ENCODE measurements at regions not wholly inside any gene's neighbourhood (a gene's known extent, or its start where the extent isn't known, plus 50 kb on each side); places are given as distances from the start of the nearest gene placed in this dataset.
"Not testable (repeated sequence)": the region's sequence is repeated elsewhere in the genome, so short reads cannot be mapped to it uniquely, and the experiment has no call there.

DNA sequence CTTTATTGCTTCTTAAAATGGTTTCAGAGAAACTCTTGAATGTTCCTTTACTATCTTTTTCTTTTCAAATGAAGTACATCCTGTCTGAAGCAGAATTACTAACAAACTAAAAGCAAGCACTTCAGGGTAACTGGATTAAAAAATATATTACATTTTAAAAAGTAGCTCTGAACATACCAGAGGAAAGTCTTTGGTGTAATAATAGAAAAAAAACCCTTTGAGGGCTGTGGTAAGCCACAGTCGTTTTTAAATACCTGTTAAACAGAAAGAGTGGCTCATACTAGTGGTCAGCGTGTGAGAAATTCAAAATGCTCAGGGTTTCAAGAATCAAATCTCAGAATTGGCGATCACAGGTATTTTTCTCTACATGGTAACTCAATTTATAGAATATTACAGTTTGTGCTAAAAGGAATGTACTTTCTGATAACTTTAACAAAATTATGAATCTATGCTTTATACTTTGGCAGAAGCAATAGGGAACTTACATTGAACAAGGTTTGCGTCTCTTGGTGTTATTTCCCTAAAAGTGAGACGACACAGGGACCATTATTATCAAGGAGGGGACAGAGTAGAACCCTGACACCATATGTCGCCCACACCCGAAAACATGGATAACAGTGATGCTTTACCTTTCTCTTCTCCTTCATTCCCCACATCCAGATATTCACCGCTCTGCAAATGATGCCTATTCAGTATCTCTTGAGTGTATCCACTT lies 97.0 kb upstream of the DPH5 start:
- DNase-seq: no peak

DNA sequence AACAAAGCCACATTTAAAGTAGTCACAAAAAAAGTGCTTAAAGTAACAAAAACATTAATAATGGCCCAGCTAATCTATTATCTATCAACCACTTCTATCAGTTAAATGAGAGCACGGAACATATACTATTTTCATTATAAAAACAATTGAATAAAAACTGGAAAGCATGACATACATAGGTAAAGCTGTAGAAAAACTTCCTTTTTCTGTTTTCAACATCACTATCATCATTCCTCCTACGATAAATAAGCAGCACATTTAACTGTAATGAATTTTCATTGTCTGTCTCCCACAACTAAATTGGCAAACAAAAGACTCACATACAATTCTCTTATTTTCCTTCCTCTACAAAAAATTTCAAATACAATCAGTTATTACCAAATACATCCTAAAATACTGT lies 96.4 kb upstream of the DPH5 start:
- DNase-seq: no peak

DNA sequence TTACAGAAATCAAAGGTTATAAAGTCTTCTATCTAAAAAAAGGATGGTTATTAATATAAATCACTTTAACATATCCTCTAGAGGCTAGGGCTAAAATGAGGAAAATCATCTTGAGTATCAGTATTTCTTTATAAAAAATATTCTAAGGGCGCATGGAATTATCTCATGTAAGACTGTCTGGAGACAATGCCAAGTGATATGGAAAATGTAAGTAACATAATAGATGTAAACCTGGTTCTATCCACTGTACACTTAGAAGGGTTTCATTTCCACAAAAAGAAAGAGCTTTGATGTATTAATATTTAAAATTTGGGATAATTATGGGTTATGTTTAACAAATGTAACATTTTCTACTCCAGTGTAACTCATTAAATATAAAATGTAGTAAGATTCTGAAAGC lies 95.9 kb upstream of the DPH5 start:
- DNase-seq: no peak

DNA sequence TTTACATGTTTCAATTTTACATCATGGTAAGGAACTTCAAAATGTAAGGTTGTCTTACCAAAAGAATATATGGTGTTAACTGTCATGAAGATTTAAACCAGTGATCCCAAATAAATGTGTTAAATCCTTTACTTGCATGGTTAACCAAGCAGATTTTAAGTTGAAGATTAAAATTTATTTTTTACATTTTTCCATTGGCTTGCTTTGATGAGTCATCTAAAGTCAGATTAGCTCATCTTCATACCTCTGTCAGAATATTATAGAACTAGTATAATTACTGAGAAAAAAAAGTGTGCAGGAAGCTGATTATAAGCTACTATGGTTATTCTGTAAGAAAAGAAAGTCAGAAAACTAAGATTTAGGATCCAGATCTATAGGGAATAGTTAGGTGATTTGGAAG lies 95.3 kb upstream of the DPH5 start:
- no peak for DNase-seq

DNA sequence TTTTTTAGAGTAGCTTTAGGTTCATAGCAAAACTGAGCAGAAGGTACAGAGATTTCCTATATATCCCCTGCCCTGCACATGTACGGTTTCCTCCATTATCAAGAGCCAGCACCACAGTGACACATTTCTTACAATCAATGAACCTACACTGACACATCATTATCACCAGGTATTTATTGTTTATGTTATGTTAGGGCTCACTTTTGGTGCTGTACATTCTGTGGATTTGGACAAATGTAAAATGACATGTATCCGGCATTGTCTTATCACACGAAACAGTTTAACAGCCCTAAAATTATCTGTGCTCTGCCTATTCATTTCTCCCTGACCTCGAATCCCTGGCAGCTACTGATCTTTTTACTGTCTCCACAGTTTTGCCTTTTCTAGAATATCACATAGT lies 93.7 kb upstream of the DPH5 start:
- no peak for DNase-seq

DNA sequence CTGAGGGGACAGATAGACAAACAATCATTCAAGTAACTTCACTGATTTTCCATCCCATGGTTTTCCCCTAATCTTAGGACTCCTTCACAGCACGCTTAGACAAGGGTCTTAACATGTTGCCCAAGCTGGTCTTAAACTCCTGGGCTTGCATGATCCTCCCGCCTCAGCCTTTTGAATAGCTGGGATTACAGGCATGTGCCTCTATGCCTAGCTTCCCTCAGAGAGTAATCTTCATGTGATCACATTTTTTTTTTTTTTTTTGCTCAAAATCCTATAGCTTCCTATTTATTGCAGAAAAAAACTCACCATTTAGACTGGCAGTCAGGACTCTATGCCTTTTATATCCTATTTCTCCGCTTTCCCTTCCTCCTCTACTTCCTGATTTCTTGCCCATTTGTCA lies 90.4 kb upstream of the DPH5 start:
- peak; percentile 30 to 76 (median 64) for DNase-seq

DNA sequence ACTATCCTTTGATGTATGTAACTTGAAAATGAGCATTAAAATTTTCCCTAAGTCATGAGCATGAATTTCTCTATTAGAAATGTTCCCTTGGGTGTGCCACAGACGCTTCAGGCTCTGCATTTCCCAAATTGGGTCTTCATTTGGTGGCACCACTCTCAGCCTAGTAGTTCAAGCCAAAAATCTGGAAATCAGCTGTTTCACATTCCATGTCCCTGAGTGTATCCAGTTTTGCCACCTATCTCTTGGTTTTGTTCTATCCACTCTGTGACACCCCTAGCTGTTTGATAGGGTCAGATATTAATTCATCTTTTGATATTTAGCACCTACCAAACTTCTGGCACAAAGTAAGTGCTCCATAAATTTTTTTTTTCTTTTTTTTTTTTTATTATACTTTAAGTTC lies 89.5 kb upstream of the DPH5 start:
- no peak for DNase-seq

DNA sequence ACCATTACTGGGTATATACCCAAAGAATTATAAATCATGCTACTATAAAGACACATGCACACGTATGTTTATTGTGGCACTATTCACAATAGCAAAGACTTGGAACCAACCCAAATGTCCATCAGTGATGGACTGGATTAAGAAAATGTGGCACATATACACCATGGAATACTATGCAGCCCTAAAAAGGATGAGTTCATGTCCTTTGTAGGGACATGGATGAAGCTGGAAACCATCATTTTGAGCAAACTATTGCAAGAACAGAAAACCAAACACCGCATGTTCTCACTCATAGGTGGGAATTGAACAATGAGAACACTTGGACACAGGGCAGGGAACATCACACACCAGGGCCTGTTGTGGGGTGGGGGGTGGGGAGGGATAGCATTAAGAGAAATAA lies 88.5 kb upstream of the DPH5 start:
- not testable (repeated sequence) for DNase-seq

DNA sequence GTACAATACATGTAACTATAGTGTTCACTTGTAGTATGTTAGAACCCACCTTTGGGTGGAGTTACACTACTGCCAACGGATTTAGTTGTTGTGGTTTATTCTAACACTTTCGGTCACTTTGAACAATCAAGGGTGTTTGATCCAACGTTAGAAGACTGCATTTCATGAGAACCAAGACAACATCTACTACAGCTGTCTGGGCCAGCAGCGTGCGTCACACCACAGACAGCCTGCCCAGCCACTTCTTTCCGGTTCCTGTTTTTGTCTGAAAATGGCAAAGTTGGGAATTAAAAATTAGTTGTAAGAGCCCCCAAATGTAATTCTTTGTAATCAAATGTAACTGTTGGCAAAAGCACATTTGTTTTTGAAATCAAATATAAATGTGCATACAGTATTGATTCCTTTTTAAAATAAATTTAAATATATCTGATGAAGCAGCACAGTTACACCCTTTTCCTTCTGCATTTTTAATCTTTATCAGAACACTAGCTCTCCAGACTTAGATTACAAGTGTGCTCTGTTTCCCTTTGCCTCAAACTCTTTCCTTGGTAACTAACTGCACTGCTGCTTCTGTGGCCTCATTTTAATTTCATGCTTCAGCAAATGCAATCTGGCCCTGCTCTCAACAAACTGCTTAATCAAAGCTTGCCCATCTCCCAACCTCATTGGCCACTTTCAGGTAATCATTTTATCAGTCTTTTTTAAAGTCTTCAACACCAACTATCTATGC lies 86.6 kb upstream of the DPH5 start:
- peak; percentile 74 to 85 (median 78) for DNase-seq

DNA sequence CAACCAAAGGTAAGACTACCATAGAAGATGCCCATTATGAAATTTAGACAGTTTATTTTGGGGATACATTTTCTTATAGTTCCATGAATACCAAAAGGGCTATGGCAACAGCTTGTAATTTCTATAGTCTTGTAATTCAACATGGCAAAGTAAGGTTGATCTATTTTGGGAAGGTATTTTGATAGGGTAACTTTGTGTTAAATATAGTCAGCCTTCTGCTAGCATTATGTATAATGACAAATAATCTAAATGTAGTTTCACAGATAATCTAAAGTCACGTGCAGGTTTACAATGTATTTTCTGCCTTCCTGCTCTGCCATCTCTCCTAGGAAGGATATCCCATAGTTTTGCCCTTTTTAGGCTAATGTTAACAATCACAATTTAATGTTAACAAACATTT lies 85.9 kb upstream of the DPH5 start:
- DNase-seq: no peak

DNA sequence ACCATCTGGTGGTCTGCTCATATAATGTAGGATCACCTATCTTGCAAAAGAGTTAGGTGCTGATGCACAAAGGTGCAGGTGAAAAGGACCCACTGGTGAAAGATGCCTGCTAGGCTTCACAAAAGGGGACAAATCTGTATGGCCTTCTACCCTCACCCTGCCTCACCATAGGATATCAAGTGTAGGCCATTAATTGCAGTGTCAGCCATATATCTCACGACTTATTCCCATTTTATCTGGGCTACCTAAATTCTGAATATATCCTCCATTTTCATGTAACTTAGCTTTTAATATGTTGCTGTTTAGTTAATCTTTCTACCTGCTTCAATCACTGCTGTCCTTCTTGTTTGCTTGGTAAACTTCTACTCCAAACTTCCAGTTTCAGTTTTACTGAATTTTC lies 84.2 kb upstream of the DPH5 start:
- DNase-seq: no peak

DNA sequence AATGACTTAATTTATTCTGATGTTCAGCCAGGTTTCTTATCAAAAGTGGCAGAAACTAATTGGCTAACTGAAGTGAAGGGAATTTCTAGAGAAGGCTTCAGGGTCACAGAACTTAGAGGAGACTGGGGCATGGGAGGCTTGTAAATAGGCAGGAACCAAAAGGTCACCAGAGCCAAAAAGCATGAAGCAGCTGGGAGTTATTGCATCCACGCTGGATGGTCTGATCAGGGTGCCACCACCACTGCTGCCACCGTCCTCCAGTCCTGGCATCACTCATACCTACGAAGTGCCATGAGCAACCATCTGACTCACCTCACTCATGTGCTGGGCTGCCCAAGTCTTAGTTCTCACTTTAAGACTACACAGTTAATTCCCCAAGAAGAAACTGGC lies 82.5 kb upstream of the DPH5 start:
- DNase-seq: no peak

DNA sequence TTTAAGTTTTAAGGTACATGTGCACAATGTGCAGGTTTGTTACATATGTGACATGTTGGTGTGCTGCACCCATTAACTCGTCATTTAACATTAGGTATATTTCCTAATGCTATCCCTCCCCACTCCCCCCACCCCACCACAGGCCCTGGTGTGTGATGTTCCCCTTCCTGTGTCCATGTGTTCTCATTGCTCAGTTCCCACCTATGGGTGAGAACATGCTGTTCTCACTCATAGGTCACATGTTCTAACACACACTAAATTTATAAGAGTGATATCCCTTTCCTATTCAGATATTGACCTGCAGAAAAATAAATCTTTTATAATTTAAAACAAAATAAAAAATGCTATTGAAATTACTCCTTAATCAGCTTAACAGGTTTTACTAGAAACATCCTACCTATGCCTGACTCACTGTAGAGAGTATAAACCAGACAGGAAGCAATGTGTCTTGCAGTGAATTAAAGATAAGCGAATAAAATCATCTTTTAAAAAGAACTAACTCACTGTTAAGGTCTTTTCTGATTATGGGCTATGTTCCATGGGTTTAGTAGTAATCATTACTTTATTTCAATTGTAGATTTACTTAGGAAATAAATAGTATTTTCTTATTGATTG lies 82.0 kb upstream of the DPH5 start:
- no peak for DNase-seq

DNA sequence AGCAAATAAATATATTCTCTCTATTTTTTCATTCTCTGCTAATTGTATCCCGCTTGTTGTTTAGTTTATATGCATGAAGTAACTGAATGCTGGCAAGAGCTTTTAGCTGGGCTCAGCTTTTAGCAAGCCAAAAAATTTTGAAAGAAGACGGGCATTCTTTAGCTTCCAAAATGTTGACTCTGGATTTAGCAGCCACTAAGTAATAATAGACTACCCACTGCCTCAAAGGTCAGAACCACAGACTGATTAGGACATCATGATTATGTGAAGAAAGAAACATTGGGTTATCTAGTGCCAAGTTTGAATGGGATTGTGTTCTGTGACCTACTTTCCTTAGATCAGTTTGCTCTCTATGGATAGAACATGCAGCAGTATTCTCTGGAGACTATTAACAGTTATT lies 80.3 kb upstream of the DPH5 start:
- DNase-seq: no peak

DNA sequence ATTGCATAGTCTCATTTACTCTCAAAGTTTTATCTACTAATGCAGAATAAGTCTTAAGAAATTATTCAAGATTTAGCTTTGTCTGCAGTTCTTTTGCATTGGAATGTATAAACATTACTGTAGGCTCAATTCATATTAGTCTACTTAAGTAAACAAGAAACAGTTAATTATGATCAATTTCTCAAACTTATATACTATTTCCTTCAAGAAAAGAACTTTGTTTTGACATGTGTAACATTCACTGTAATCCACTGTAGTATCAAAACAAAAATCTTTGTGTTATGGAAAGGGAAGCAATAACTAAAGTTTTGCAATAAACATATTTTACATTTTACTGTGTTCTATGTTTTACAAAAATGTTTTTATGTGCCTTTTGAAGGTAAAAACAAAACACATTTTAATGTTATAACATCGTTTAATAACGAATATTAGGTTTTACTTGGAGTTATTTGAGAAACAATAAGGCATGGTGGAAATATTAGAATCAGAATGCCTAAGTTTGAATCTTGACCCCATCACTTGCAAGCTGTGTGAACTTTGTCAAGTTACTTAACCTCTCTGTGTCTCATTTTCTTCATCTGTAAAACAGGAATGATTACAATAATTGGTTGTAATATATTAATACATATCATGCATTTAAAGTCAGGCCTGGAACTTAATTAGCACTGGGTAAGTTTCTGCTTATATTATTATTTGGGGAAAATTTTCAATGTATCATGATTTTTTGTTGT lies 77.0 kb upstream of the DPH5 start:
- DNase-seq: no peak

DNA sequence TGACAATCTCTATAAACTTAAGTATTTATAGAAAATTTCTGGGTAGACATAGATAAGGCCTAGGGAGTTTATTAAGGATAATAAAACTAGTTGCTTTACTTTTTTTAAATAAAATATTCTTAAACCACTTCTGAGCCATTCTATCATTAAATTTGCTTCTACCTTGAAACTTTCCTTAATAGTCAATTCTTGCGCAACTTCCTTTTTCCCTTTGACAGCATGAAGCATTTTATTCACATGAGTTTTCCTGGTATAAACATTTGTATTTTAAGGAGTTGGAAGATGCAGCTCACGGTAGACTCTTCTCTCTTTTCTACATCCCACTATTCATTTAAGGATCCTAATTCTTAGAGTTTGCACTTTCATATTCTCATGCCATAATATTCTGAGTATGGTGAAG lies 75.8 kb upstream of the DPH5 start:
- peak in 2 of 4 experiments; percentile 18 to 35 for DNase-seq

DNA sequence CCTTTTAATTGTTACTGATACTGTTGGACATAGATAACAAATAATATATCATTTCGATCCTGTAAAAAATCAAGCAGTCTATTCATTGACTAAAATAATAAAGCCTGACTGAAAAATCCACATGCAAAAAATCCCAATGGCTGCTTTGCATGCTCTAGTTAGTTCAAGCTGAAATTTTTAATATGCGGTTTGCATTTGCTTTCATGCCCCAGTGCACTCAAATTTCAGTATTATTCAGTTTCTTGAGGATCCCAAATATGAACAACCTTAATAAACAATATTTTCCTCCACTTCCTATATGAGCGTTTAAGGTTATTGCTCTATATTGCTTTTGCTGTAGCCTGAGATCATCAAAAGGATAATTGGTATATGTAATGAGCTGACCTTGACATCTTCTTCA lies 75.1 kb upstream of the DPH5 start:
- no peak for DNase-seq

DNA sequence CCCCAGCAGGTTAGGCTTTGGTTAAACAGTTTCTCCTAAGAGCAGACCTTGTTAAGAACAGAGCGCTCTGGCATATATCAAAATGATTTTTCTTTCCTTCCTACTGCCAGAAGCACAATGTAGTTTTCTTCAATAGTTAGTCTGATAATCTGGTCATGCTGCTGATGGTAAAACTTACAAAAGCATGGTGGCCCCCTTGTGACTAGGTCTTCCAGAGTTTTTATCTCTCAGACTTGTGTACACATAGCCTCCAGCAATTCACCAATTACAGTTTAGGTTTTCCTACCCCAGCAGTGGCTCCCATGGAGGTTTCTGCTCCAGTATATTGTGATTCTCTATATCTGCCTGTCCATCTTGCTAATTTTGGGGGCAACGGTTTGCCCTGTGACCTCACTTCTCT lies 73.3 kb upstream of the DPH5 start:
- no peak for DNase-seq

DNA sequence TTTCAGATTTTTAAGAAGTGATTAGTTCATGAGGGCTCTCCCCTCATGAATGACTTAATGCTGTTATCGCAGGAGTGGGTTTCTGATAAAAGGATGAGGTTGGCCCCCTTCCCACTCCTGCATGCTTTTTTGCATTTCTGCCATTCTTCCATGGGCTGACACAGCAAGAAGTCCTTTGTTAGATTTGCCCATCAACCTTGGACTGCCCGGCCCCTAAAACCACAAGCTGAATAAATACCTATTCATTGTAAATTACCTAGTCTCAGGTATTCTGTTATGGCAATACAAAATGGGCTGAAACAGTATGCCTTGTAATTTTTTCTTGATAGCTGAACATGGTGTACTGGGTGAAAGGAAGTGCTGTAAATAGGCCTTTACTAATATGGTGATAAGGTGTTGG lies 72.7 kb upstream of the DPH5 start:
- no peak for DNase-seq

DNA sequence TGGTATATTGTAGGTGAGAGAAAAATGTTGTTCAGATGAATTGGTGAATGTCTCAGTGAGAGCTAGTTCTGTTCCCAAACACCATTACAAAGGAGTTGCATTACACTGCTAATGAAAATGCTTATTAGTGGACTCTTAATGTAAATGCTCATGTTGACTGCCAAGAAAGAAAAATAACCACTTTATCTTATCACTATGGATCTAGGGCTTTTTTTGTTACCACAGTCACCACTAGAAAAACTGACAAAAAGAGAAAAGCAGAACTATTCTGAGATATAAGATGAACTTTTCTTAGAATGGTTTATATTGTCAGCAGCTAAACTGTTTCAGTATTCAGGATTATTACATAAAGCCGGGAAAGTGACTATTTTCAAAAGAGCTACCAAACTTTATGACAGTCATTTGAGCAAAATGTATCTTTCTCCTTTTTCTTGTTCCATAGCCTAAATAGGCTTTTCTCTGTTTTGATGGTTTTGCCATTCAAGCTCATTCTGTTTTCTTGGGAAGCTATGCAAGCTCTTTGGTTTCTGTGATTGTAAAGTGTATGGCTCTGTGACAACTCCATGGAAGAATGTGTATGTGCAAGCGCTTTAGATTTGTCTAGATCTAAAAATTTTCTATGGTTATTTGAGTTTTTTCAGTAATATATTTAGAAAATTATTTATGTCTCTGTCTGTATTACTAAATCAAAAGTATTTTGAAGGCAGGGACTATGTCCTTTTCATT lies 64.2 kb upstream of the DPH5 start:
- no peak for DNase-seq

DNA sequence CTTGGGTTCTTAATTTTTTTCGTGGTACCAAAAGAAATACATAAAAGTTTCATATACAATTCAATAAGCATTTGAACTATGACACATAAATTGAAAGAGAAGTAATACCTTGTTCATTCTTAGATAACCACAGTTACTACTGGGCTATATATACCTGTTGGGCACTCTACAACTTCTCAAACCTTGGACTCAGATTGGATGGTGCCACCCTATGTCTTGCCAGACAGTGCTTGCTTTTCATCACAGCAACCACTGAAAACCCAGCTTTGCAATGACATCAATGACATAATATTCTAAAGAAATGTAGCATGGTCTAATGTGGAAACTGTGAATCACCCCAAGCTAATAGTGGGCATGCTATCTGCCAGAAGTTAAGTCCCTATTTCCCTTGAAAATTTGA lies 62.8 kb upstream of the DPH5 start:
- DNase-seq: no peak

DNA sequence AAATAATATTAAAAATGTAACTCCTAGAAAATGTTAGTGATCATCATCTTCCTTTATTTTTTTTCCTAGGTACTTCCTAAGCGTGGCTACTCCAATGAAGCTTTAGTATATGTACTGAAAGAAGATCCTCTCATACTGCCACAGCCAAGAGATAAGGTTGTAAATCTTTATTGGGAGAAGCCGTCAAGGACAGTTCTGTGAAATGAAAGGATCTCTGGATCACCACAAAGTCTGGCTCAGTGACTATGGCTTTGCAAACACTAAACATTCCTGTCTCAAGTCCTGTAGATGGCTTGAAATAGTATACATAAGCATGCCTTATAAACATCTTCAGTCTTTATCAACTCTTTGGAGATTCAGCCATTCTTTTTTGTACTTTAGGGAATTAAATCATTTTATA lies 61.2 kb upstream of the DPH5 start:
- DNase-seq: no peak

Measured in suppressor macrophage (primary cell).